Right lobe of liver (tissue), 6 donors: ENCODE measurements at regions not wholly inside any gene's neighbourhood (a gene's known extent, or its start where the extent isn't known, plus 50 kb on each side); places are given as distances from the start of the nearest gene placed in this dataset.
A peak's percentile ranks its signal among the peaks of the same experiment; 100 is the strongest.

Experiments used
- ATAC-seq, 4 donors: fragments of 200-7000 bp; cut with Tn5 transposase; one replicate each; pipeline ENCODE4 v1.9.1; 2020; ENCODE audit warnings: mild to moderate bottlenecking in 4 of 4, moderate library complexity in 4 of 4
- DNase-seq, 3 donors: peaks; one replicate each; pipeline ENCODE4 v3.0.0-alpha.2; 2020
- H3K27ac ChIP-seq, 3 donors: fragments of 200-600 bp; one replicate each; pipeline ENCODE4 v1.8.0; 2022
- H3K27me3 ChIP-seq, 2 donors: fragments of 200-600 bp; one replicate each; pipeline ENCODE4 v1.8.0; 2022
- H3K36me3 ChIP-seq, 4 donors: fragments of 200-600 bp; sonication (generic) in 1 of 4; one replicate each; pipeline versions ENCODE4 v1.5.1 to v1.8.0; 2017 to 2022; ENCODE audit warnings: control low read depth in 1 of 4
- H3K4me1 ChIP-seq, 4 donors: fragments of 200-600 bp; sonication (generic) in 1 of 4; one replicate each; pipeline versions ENCODE4 v1.5.1 to v1.8.0; 2017 to 2022; ENCODE audit warnings: control low read depth in 1 of 4
- H3K4me3 ChIP-seq, 3 donors: fragments of 200-600 bp; one replicate each; pipeline ENCODE4 v1.8.0; 2022
- H3K9me3 ChIP-seq, 4 donors: fragments of 200-600 bp; sonication (generic) in 1 of 4; one replicate each; pipeline versions ENCODE4 v1.5.1 to v1.8.0; 2017 to 2022; ENCODE audit warnings: control low read depth in 1 of 4
- CTCF ChIP-seq, 4 donors: fragments of 200-600 bp in 3 of 4; fragments of 450-650 bp in 1 of 4; IDR thresholded peaks; one replicate each; pipeline versions ENCODE4 v1.5.1 to v1.8.0; 2016 to 2022; ENCODE audit warnings: antibody characterized with exemption in 4 of 4, mild to moderate bottlenecking in 2 of 4
- POLR2A ChIP-seq: fragments of 450-650 bp; IDR thresholded peaks from one replicate; pipeline ENCODE4 v1.6.1; 2017; ENCODE audit warnings: antibody characterized with exemption, mild to moderate bottlenecking
- WGBS: methylation state at CpG from one replicate; pipeline ENCODE4 v1.1.6; 2018; ENCODE audit warnings: low coverage, low lambda C conversion rate; ENCODE audit not compliant: insufficient coverage; ENCODE audit errors: missing lambda C conversion rate; 5-methylcytosine and 5-hydroxymethylcytosine counted together
- intact Hi-C, 2 donors: fragments of 100-400 bp; cut with DNase I; formaldehyde crosslinking; loops; one replicate each; pipeline versions ENCODE4 v1.11.2 to v1.14.1; 2022
- donor health status: DM: no; HTN: yes; CAD: no.
- donor health status: DM: no; HTN: no; CAD: no.
- donor health status: DM: no; HTN: no; CAD: no.
- donor health status: DM: no; HTN: yes; CAD: no.
- donor health status: DM: no; HTN: yes; CAD: no.

GRCh38 chr21:41622201-41622600 lies 114.2 kb upstream of the TMPRSS2 start:
- Histone ChIP-seq H3K36me3 (no peaks in the 10 kb centered on the region), H3K4me1 (no peaks in the 10 kb centered on the region), H3K27me3 (no peaks in the 10 kb centered on the region), H3K4me3 (no peak overlapping the region), H3K9me3 (no peaks in the 10 kb centered on the region), H3K27ac (no peak overlapping the region)
- DNase-seq (no peak), ATAC-seq (no peak)
- 63% methylated on average over 7 of the region's 10 CpGs for WGBS
- no peak for TF ChIP-seq CTCF (IDR thresholded peaks at IDR 0.05)
- TF ChIP-seq POLR2A, result no peak
- intact Hi-C loops, result no loop called here

- DNase-seq (no peak), ATAC-seq (no peak)
- TF ChIP-seq CTCF (IDR thresholded peaks at IDR 0.05) (no peak), POLR2A (no peak)
- 59% methylated on average over 3 of the region's 10 CpGs for WGBS
- Histone ChIP-seq H3K4me1 (no peaks in the 10 kb centered on the region), H3K9me3 (no peaks in the 10 kb centered on the region), H3K4me3 (no peak overlapping the region), H3K27me3 (no peaks in the 10 kb centered on the region), H3K36me3 (no peaks in the 10 kb centered on the region), H3K27ac (no peak overlapping the region)
- intact Hi-C loops, result no loop called here
Observed at GRCh38 chr21:41621513-41621912, 113.6 kb upstream of the TMPRSS2 start.

GRCh38 chr21:41620982-41621381 lies 113.0 kb upstream of the TMPRSS2 start:
- Histone ChIP-seq H3K9me3 (no peaks in the 10 kb centered on the region), H3K27ac (no peak overlapping the region), H3K27me3 (no peaks in the 10 kb centered on the region), H3K4me1 (no peaks in the 10 kb centered on the region), H3K36me3 (no peaks in the 10 kb centered on the region), H3K4me3 (no peak overlapping the region)
- DNase-seq (no peak), ATAC-seq (peak in 2 of 4 donors; percentile 43 to 60)
- WGBS, result 38% methylated on average over 8 of the region's 8 CpGs
- no peak for TF ChIP-seq CTCF (IDR thresholded peaks at IDR 0.05)
- no peak for TF ChIP-seq POLR2A
- intact Hi-C loops, result no loop called here

GRCh38 chr21:41620541-41620940 lies 112.6 kb upstream of the TMPRSS2 start:
- H3K27ac ChIP-seq, result no peak overlapping the region

More at GRCh38 chr21:41620541-41620940, 112.6 kb upstream of the TMPRSS2 start:
- Histone ChIP-seq H3K27me3 (no peaks in the 10 kb centered on the region), H3K4me1 (no peaks in the 10 kb centered on the region), H3K36me3 (no peaks in the 10 kb centered on the region), H3K9me3 (no peaks in the 10 kb centered on the region), H3K4me3 (no peak overlapping the region)
- no CpG with 5 or more reads among the region's 6 CpGs for WGBS
- TF ChIP-seq CTCF (IDR thresholded peaks at IDR 0.05), result no peak
- TF ChIP-seq POLR2A, result no peak
- ATAC-seq (no peak), DNase-seq (no peak)
- intact Hi-C loops, result no loop called here
